Duodenal mucosa (tissue), 2 donors: ENCODE measurements at regions not wholly inside any gene's neighbourhood (a gene's known extent, or its start where the extent isn't known, plus 50 kb on each side); places are given as distances from the start of the nearest gene placed in this dataset.
"Not testable (repeated sequence)": the region's sequence is repeated elsewhere in the genome, so short reads cannot be mapped to it uniquely, and the experiment has no call there.

Source experiments
- H3K27ac ChIP-seq: one replicate; pipeline ENCODE4 v1.7.0; 2013; ENCODE audit warnings: low read depth, low read length
- H3K27me3 ChIP-seq, 2 donors: one replicate each; pipeline ENCODE4 v1.7.0; 2013; ENCODE audit warnings: low read length in 2 of 2, control low read depth in 1 of 2; ENCODE audit not compliant: insufficient read depth in 2 of 2, control insufficient read depth in 1 of 2
- H3K36me3 ChIP-seq, 2 donors: one replicate each; pipeline ENCODE4 v1.7.0; 2013; ENCODE audit warnings: low read length in 2 of 2, control low read depth in 1 of 2; ENCODE audit not compliant: insufficient read depth in 2 of 2, control insufficient read depth in 1 of 2
- H3K4me1 ChIP-seq, 2 donors: one replicate each; pipeline ENCODE4 v1.7.0; 2013; ENCODE audit warnings: low read length in 2 of 2, control low read depth in 1 of 2; ENCODE audit not compliant: insufficient read depth in 2 of 2, control insufficient read depth in 1 of 2
- H3K4me3 ChIP-seq, 2 donors: one replicate each; pipeline ENCODE4 v1.7.0; 2013; ENCODE audit warnings: low read length in 2 of 2, low read depth in 1 of 2
- H3K9ac ChIP-seq, 2 donors: one replicate each; pipeline ENCODE4 v1.7.0; 2013; ENCODE audit warnings: low read length in 2 of 2, low read depth in 1 of 2
- H3K9me3 ChIP-seq, 2 donors: one replicate each; pipeline ENCODE4 v1.7.0; 2013; ENCODE audit warnings: low read length in 2 of 2, control low read depth in 1 of 2; ENCODE audit not compliant: control insufficient read depth in 1 of 2

GRCh38 chr4:40697476-40697875 is 52.3 kb upstream of the NSUN7 start:
- H3K36me3 ChIP-seq, H3K9me3 ChIP-seq, H3K27ac ChIP-seq, H3K9ac ChIP-seq, H3K4me3 ChIP-seq, H3K27me3 ChIP-seq, H3K4me1 ChIP-seq: not testable (repeated sequence)

DNA sequence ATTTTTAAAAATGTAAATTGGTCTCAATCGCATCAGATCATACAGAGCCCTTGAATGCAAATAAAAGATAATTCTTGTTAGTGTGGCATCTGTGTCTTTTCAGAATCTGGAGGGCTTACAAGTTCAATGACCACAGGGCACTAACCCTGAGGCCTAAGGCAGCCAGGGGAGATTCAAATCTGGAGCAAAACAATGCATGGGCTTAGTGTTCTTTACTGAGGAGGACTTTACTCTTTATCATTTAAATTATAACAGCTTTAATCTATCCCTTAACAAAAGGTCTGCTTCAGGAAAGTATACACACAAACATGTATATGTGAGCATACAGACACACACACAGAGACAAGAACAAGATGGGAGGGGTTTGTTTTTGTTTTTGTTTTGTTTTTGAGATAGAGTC is 51.0 kb upstream of the NSUN7 start:
- Histone ChIP-seq H3K4me3 (no peak overlapping the region), H3K27me3 (no peaks in the 10 kb centered on the region), H3K4me1 (no peaks in the 10 kb centered on the region), H3K9ac (no peak overlapping the region), H3K27ac (no peak overlapping the region), H3K36me3 (no peaks in the 10 kb centered on the region), H3K9me3 (no peaks in the 10 kb centered on the region)

DNA sequence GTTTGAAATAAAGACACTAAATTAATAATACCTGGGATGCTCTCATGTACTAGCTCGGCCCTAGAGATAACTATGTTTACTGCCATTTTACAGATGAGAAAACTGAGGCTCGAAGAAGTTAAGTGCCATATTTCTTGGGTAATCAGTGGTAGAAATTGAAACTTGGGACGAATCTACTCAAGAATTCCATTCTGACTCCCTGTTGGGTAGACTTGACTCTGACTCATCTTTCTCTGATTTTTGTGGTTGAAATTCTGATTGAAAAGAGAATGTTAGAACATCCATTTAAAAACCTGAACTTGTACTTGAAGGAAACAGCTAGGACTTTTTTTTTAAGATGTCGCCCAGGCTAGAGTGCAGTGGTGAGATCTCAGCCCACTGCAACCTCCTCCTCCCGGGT is 50.1 kb upstream of the NSUN7 start:
- Histone ChIP-seq H3K4me3 (no peak overlapping the region), H3K9ac (no peak overlapping the region), H3K4me1 (no peaks in the 10 kb centered on the region), H3K27ac (no peak overlapping the region), H3K9me3 (no peaks in the 10 kb centered on the region), H3K36me3 (no peaks in the 10 kb centered on the region), H3K27me3 (no peaks in the 10 kb centered on the region)
